ENCODE measurements at regions not wholly inside any gene's neighbourhood (a gene's known extent, or its start where the extent isn't known, plus 50 kb on each side); places are given as distances from the start of the nearest gene placed in this dataset.

DNA sequence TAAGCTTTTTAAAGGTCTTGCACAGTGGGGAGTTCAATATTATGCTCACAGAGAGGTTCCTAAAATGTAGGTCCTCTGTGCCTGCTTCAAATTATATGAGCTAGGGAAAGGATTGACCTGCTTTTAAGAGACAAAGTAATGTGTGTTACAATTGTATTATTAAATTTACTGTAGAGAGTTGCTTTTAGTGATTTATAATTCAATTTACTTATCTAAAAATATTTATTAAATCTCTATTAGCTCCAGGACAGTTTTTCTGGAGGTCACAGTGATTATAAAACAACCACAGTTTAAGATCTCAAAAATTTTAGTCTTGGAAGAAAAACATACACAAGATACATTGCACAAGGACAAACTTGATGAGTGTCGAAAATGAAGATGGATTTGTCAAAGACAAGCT is 665.7 kb upstream of the ARPP21 start:
- CTCF ChIA-PET: no interaction called here
- no TSS peak for BruUV-seq (replicated peaks)
- POLR2A ChIA-PET: no interaction called here

DNA sequence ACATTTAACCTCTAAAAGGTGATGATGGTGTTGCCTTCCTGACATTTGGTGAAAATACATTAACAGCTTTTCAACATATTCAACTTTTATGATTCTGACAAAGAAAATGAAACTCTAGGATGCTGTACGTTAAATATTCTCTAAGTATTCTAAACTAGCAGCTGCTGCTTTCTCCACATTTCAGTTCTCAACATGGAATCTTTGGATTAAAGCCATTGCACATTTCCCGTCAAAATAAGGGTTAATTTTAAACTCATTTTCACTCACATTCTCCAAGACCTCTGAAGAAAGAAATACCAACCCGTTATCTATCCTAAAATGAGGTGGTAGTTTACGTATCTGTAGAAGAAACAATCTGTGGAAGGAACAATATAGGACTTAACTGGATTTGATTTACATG is 655.7 kb upstream of the ARPP21 start:
- ChIA-PET CTCF (no interaction called here), POLR2A (no interaction called here)
- no peaks in the 10 kb centered on the region for H3K9me3 ChIP-seq (replicated peaks; ENCODE audit: control insufficient read depth, insufficient read depth, low read length)
- no peaks in the 10 kb centered on the region for H3K36me3 ChIP-seq (ENCODE audit: control insufficient read depth in 2 of 2, extremely low read depth in 1 of 2, insufficient read depth in 2 of 2, low read length in 2 of 2)
- BruUV-seq (replicated peaks): no TSS peak
- no peak overlapping the region for H3K9ac ChIP-seq (replicated peaks; ENCODE audit: extremely low read depth, insufficient read depth, low read length)
- no peaks in the 10 kb centered on the region for H3K27me3 ChIP-seq (ENCODE audit: control insufficient read depth in 2 of 2, insufficient read depth in 2 of 2, low read length in 2 of 2)
- no peak overlapping the region for H3K4me3 ChIP-seq (replicated peaks in 1 of 3; ENCODE audit: insufficient read depth in 1 of 3, low read depth in 1 of 3, low read length in 3 of 3)
- H3K9me1 ChIP-seq (replicated peaks; ENCODE audit: control insufficient read depth, extremely low read depth, insufficient read depth, low read length): no peaks in the 10 kb centered on the region
- TF ChIP-seq POLR2AphosphoS5 (IDR thresholded peaks at IDR 0.05; ENCODE audit: insufficient read depth, low read depth, low read length): no peak
- TF ChIP-seq JUN (IDR thresholded peaks at IDR 0.05; ENCODE audit: borderline replicate concordance, insufficient read depth, insufficient read length, low read depth): no peak
- TF ChIP-seq POLR2A (IDR thresholded peaks at IDR 0.05; ENCODE audit: low read depth, low read length): no peak
- TF ChIP-seq, protein P1, sequence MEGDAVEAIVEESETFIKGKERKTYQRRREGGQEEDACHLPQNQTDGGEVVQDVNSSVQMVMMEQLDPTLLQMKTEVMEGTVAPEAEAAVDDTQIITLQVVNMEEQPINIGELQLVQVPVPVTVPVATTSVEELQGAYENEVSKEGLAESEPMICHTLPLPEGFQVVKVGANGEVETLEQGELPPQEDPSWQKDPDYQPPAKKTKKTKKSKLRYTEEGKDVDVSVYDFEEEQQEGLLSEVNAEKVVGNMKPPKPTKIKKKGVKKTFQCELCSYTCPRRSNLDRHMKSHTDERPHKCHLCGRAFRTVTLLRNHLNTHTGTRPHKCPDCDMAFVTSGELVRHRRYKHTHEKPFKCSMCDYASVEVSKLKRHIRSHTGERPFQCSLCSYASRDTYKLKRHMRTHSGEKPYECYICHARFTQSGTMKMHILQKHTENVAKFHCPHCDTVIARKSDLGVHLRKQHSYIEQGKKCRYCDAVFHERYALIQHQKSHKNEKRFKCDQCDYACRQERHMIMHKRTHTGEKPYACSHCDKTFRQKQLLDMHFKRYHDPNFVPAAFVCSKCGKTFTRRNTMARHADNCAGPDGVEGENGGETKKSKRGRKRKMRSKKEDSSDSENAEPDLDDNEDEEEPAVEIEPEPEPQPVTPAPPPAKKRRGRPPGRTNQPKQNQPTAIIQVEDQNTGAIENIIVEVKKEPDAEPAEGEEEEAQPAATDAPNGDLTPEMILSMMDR (IDR thresholded peaks at IDR 0.05; ENCODE audit: extremely low read depth in 1 of 2, insufficient read depth in 1 of 2, low read depth in 1 of 2, low read length in 2 of 2): no peak
- no peak for TF ChIP-seq GATA2 (IDR thresholded peaks at IDR 0.05; ENCODE audit: insufficient read depth, insufficient read length, low read depth, low read length)
- TF ChIP-seq, protein P2, sequence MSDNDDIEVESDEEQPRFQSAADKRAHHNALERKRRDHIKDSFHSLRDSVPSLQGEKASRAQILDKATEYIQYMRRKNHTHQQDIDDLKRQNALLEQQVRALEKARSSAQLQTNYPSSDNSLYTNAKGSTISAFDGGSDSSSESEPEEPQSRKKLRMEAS (IDR thresholded peaks at IDR 0.05; ENCODE audit: insufficient read depth, insufficient read length): no peak
- no peak for TF ChIP-seq EZH2 (IDR thresholded peaks at IDR 0.05; ENCODE audit: borderline replicate concordance, low read depth, low read length, severe bottlenecking)
- TF ChIP-seq MYC (IDR thresholded peaks at IDR 0.05; ENCODE audit: low read depth, low read length): no peak
- no peak for TF ChIP-seq FOS (IDR thresholded peaks at IDR 0.05; ENCODE audit: borderline replicate concordance, insufficient read depth, low read length)
- dilution Hi-C loops (cut with MboI; ENCODE audit: extremely low pct_ligation_motif_present, low sequenced_read_pairs): no loop called here
- H3K27ac ChIP-seq (ENCODE audit: insufficient read depth, low read depth, low read length): no peak overlapping the region
- no peaks in the 10 kb centered on the region for H3K79me2 ChIP-seq (ENCODE audit: control insufficient read depth, insufficient read depth, low read length)
- no peak for FAIRE-seq
- no peak overlapping the region for H2AFZ ChIP-seq (ENCODE audit: low read depth, low read length)
- no peaks in the 10 kb centered on the region for H4K20me1 ChIP-seq (replicated peaks; ENCODE audit: control insufficient read depth, extremely low read depth, insufficient read depth, low read length)
- intact Hi-C loops (cut with micrococcal nuclease): no loop called here
- no peaks in the 10 kb centered on the region for H3K4me1 ChIP-seq (ENCODE audit: control insufficient read depth, extremely low read depth, insufficient read depth, low read length)
- no peak overlapping the region for H3K4me2 ChIP-seq (ENCODE audit: insufficient read depth, low read length)
- DNase-seq (ENCODE audit: low read depth, low spot score): no peak

More for the DNA sequence above, 665.7 kb upstream of the ARPP21 start:
- H3K9ac ChIP-seq (replicated peaks; ENCODE audit: extremely low read depth, insufficient read depth, low read length): no peak overlapping the region
- no peak for FAIRE-seq
- no peak overlapping the region for H3K27ac ChIP-seq (ENCODE audit: insufficient read depth, low read depth, low read length)
- TF ChIP-seq GATA2 (IDR thresholded peaks at IDR 0.05; ENCODE audit: insufficient read depth, insufficient read length, low read depth, low read length): no peak
- TF ChIP-seq EZH2 (IDR thresholded peaks at IDR 0.05; ENCODE audit: borderline replicate concordance, low read depth, low read length, severe bottlenecking): no peak
- TF ChIP-seq, protein P2 (IDR thresholded peaks at IDR 0.05; ENCODE audit: insufficient read depth, insufficient read length): no peak
- H3K4me1 ChIP-seq (ENCODE audit: control insufficient read depth, extremely low read depth, insufficient read depth, low read length): no peaks in the 10 kb centered on the region
- DNase-seq (ENCODE audit: low read depth, low spot score): no peak
- no peaks in the 10 kb centered on the region for H3K27me3 ChIP-seq (ENCODE audit: control insufficient read depth in 2 of 2, insufficient read depth in 2 of 2, low read length in 2 of 2)
- dilution Hi-C loops (cut with MboI; ENCODE audit: extremely low pct_ligation_motif_present, low sequenced_read_pairs): no loop called here
- H3K36me3 ChIP-seq (ENCODE audit: control insufficient read depth in 2 of 2, extremely low read depth in 1 of 2, insufficient read depth in 2 of 2, low read length in 2 of 2): no peaks in the 10 kb centered on the region
- H4K20me1 ChIP-seq (replicated peaks; ENCODE audit: control insufficient read depth, extremely low read depth, insufficient read depth, low read length): no peaks in the 10 kb centered on the region
- H3K9me1 ChIP-seq (replicated peaks; ENCODE audit: control insufficient read depth, extremely low read depth, insufficient read depth, low read length): no peaks in the 10 kb centered on the region
- no peak overlapping the region for H2AFZ ChIP-seq (ENCODE audit: low read depth, low read length)
- no peak overlapping the region for H3K4me2 ChIP-seq (ENCODE audit: insufficient read depth, low read length)
- H3K9me3 ChIP-seq (replicated peaks; ENCODE audit: control insufficient read depth, insufficient read depth, low read length): no peaks in the 10 kb centered on the region
- intact Hi-C loops (cut with micrococcal nuclease): no loop called here
- no peak overlapping the region for H3K4me3 ChIP-seq (replicated peaks in 1 of 3; ENCODE audit: insufficient read depth in 1 of 3, low read depth in 1 of 3, low read length in 3 of 3)
- H3K79me2 ChIP-seq (ENCODE audit: control insufficient read depth, insufficient read depth, low read length): no peaks in the 10 kb centered on the region

All from endothelial cell of umbilical vein (primary cell).